Thoracic aorta (tissue), 2 donors: ENCODE measurements at regions not wholly inside any gene's neighbourhood (a gene's known extent, or its start where the extent isn't known, plus 50 kb on each side); places are given as distances from the start of the nearest gene placed in this dataset.
A peak's percentile ranks its signal among the peaks of the same experiment; 100 is the strongest.

Source experiments
- ATAC-seq: fragments of 150-250 bp; one replicate; pipeline ENCODE4 v1.8.0; 2017; ENCODE audit warnings: low read depth; ENCODE audit not compliant: insufficient number of reproducible peaks, low FRiP score
- DNase-seq: peaks from one replicate; pipeline ENCODE4 v3.0.0-alpha.2; 2020; ENCODE audit warnings: low spot score
- H3K27ac ChIP-seq, 2 donors: fragments of 200-600 bp; sonication (generic); 1 replicate in 1 of 2; 2 replicates in 1 of 2; pipeline ENCODE4 v1.5.1; 2016; ENCODE audit warnings: mild to moderate bottlenecking in 2 of 2, moderate library complexity in 2 of 2
- H3K27me3 ChIP-seq: fragments of 200-600 bp; sonication (generic); replicated peaks from 2 replicates; pipeline ENCODE4 v1.6.0; 2016; ENCODE audit warnings: mild to moderate bottlenecking; ENCODE audit not compliant: insufficient read depth
- H3K36me3 ChIP-seq: fragments of 200-600 bp; sonication (generic); one replicate; pipeline ENCODE4 v1.5.1; 2016
- H3K4me1 ChIP-seq, 2 donors: fragments of 200-600 bp; sonication (generic); 1 replicate in 1 of 2; 2 replicates in 1 of 2; pipeline versions ENCODE4 v1.5.1 to v1.6.0; 2016; ENCODE audit warnings: low read depth in 2 of 2, mild to moderate bottlenecking in 1 of 2; ENCODE audit not compliant: control insufficient read depth in 1 of 2
- H3K4me3 ChIP-seq: fragments of 200-600 bp; sonication (generic); 2 replicates; pipeline ENCODE4 v1.5.1; 2016; ENCODE audit warnings: mild to moderate bottlenecking
- H3K9me3 ChIP-seq: fragments of 200-600 bp; sonication (generic); 2 replicates; pipeline ENCODE4 v1.5.1; 2016
- TF ChIP-seq, protein P1 (sequence below): fragments of 200-600 bp; sonication (generic); IDR thresholded peaks from one replicate; pipeline ENCODE4 v1.5.1; 2019; ENCODE audit warnings: antibody characterized with exemption

- H3K36me3 ChIP-seq = no peaks in the 10 kb centered on the region
- ATAC-seq (no peak), DNase-seq (no peak)
- H3K9me3 ChIP-seq = no peaks in the 10 kb centered on the region
- TF ChIP-seq, protein P1, sequence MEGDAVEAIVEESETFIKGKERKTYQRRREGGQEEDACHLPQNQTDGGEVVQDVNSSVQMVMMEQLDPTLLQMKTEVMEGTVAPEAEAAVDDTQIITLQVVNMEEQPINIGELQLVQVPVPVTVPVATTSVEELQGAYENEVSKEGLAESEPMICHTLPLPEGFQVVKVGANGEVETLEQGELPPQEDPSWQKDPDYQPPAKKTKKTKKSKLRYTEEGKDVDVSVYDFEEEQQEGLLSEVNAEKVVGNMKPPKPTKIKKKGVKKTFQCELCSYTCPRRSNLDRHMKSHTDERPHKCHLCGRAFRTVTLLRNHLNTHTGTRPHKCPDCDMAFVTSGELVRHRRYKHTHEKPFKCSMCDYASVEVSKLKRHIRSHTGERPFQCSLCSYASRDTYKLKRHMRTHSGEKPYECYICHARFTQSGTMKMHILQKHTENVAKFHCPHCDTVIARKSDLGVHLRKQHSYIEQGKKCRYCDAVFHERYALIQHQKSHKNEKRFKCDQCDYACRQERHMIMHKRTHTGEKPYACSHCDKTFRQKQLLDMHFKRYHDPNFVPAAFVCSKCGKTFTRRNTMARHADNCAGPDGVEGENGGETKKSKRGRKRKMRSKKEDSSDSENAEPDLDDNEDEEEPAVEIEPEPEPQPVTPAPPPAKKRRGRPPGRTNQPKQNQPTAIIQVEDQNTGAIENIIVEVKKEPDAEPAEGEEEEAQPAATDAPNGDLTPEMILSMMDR = no peak
- H3K4me3 ChIP-seq = no peak overlapping the region
- no peaks in the 10 kb centered on the region for H3K4me1 ChIP-seq
- H3K27ac ChIP-seq = no peak overlapping the region
- H3K27me3 ChIP-seq = no peaks in the 10 kb centered on the region
Observed at GRCh38 chrX:76228499-76228898, 55.6 kb downstream of the PBDC1 start.

DNA sequence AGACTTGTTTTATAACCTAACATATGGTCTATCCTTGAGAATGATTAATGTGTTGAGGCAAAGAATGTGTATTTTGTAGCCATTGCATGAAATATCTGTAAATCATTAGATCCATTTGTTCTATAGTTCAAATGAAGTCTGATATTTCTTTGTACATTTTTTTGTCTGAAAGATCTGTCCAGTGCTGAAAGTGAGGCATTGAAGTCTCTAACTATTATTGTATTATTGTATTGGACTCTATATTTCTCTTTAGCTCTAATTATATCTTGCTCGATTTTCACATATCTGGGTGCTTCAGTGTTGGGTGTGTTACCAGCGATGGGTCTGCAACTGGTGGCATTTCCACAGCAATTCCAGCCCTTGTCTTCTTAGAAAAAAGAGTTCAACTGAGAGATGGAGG is 76.0 kb downstream of the PBDC1 start:
- TF ChIP-seq, protein P1 = no peak
- H3K4me1 ChIP-seq = no peaks in the 10 kb centered on the region
- H3K27ac ChIP-seq = no peak overlapping the region
- H3K27me3 ChIP-seq = no peaks in the 10 kb centered on the region
- no peaks in the 10 kb centered on the region for H3K36me3 ChIP-seq
- DNase-seq (no peak), ATAC-seq (no peak)
- H3K4me3 ChIP-seq = no peak overlapping the region
- no peaks in the 10 kb centered on the region for H3K9me3 ChIP-seq

DNA sequence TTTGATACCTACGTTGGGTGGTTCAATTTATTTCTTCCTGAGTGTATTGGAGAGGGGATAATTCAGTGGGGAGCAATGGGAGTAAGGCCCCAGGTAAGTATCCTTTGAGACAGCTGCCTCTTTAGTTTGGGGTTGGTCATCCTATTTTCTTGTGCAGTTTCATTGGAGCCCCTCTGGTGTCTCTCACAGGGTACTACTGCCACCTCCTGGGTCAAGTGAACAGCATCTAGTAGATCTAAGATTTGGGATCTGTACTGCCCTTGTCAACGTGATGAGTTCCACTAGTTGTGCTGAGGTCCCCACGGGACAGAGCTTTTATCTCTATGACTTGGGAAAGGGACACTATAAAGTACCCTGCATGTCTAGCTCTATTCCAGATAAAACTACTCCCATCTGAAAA is 80.6 kb downstream of the PBDC1 start:
- DNase-seq (no peak), ATAC-seq (no peak)
- Histone ChIP-seq H3K27ac (no peak overlapping the region), H3K36me3 (no peaks in the 10 kb centered on the region), H3K4me1 (no peaks in the 10 kb centered on the region), H3K4me3 (no peak overlapping the region), H3K9me3 (no peaks in the 10 kb centered on the region), H3K27me3 (no peaks in the 10 kb centered on the region)
- TF ChIP-seq, protein P1 = peak; percentile 35

GRCh38 chrX:76279007-76279406 is 106.1 kb downstream of the PBDC1 start:
- DNase-seq = no peak
- no peak for ATAC-seq
- no peaks in the 10 kb centered on the region for H3K36me3 ChIP-seq
- H3K4me1 ChIP-seq = no peaks in the 10 kb centered on the region
- H3K27me3 ChIP-seq = no peaks in the 10 kb centered on the region
- H3K9me3 ChIP-seq = no peaks in the 10 kb centered on the region
- TF ChIP-seq, protein P1 = peak; percentile 35
- H3K27ac ChIP-seq = no peak overlapping the region
- H3K4me3 ChIP-seq = no peak overlapping the region
